Keratinocyte (primary cell): ENCODE measurements at regions not wholly inside any gene's neighbourhood (a gene's known extent, or its start where the extent isn't known, plus 50 kb on each side); places are given as distances from the start of the nearest gene placed in this dataset.

ENCODE experiments used
- DNase-seq: peaks from one replicate; pipeline ENCODE4 v3.0.0-alpha.2; 2011; ENCODE audit warnings: low read depth, missing footprints, low spot score
- FAIRE-seq: peaks from 2 replicates; lab custom pipeline; 2011; peaks lifted over from hg19 to GRCh38; lab: Jason Lieb, UNC
- H2AFZ ChIP-seq: 2 replicates; pipeline ENCODE4 v1.6.0; 2012; ENCODE audit warnings: low read length, control low read depth, inconsistent platforms; ENCODE audit not compliant: control insufficient read depth
- H3K27ac ChIP-seq: 2 replicates; pipeline ENCODE4 v1.5.1; 2011; ENCODE audit warnings: low read length; ENCODE audit not compliant: control insufficient read depth, insufficient read depth
- H3K27me3 ChIP-seq: 3 replicates; pipeline ENCODE4 v1.6.0; 2011; ENCODE audit warnings: low read length; ENCODE audit not compliant: control insufficient read depth, insufficient read depth; ENCODE audit errors: extremely low read depth
- H3K36me3 ChIP-seq, 2 experiments: 2 replicates in 1 of 2; 3 replicates in 1 of 2; pipeline ENCODE4 v1.5.1; 2011; ENCODE audit warnings: low read length in 2 of 2, mild to moderate bottlenecking in 1 of 2; ENCODE audit not compliant: control insufficient read depth in 2 of 2, insufficient read depth in 2 of 2; ENCODE audit errors: extremely low read depth in 1 of 2
- H3K4me1 ChIP-seq: 3 replicates; pipeline ENCODE4 v1.5.1; 2011; ENCODE audit warnings: low read length; ENCODE audit not compliant: control insufficient read depth, insufficient read depth; ENCODE audit errors: extremely low read depth
- H3K4me2 ChIP-seq: 3 replicates; pipeline ENCODE4 v1.6.0; 2011; ENCODE audit warnings: low read depth, low read length; ENCODE audit not compliant: control insufficient read depth, insufficient read depth; ENCODE audit errors: extremely low read depth
- H3K4me3 ChIP-seq, 3 experiments: fragments of 200-600 bp in 1 of 3; sonication (generic) in 1 of 3; 2 replicates in 2 of 3; 3 replicates in 1 of 3; pipeline ENCODE4 v1.5.1; 2011 to 2016; ENCODE audit warnings: low read length in 3 of 3, mild to moderate bottlenecking in 3 of 3, control low read depth in 2 of 3, inconsistent platforms in 1 of 3, low read depth in 1 of 3, mixed read lengths in 1 of 3, mixed run types in 1 of 3, moderate library complexity in 1 of 3; ENCODE audit not compliant: control insufficient read depth in 2 of 3, insufficient read depth in 2 of 3; ENCODE audit errors: extremely low read depth in 1 of 3
- H3K79me2 ChIP-seq: 2 replicates; pipeline ENCODE4 v1.6.0; 2012; ENCODE audit warnings: low read length; ENCODE audit not compliant: control insufficient read depth, insufficient read depth
- H3K9ac ChIP-seq: 3 replicates; pipeline ENCODE4 v1.6.0; 2011; ENCODE audit warnings: low read length; ENCODE audit not compliant: control insufficient read depth, insufficient read depth; ENCODE audit errors: extremely low read depth
- H3K9me1 ChIP-seq: 3 replicates; pipeline ENCODE4 v1.6.0; 2011; ENCODE audit warnings: low read length; ENCODE audit not compliant: control insufficient read depth, insufficient read depth; ENCODE audit errors: extremely low read depth
- H3K9me3 ChIP-seq: 2 replicates; pipeline ENCODE4 v1.5.1; 2012; ENCODE audit warnings: low read depth, low read length; ENCODE audit not compliant: control insufficient read depth
- H4K20me1 ChIP-seq: 3 replicates; pipeline ENCODE4 v1.6.0; 2011; ENCODE audit warnings: low read length; ENCODE audit not compliant: control insufficient read depth, insufficient read depth; ENCODE audit errors: extremely low read depth
- CTCF ChIP-seq, 3 experiments: IDR thresholded peaks in 1 of 3; conservative IDR thresholded peaks in 1 of 3; optimal IDR thresholded peaks in 1 of 3; 2 replicates in 2 of 3; 3 replicates in 1 of 3; pipeline versions ENCODE3 to v1.5.1; 2011; ENCODE audit warnings: low read length in 3 of 3, mild to moderate bottlenecking in 3 of 3, moderate library complexity in 2 of 3, control low read depth in 1 of 3, inconsistent platforms in 1 of 3; ENCODE audit not compliant: insufficient read depth in 2 of 3; ENCODE audit errors: extremely low read depth in 1 of 3
- EZH2 ChIP-seq: IDR thresholded peaks from one replicate; pipeline ENCODE4 v1.6.1; 2012; ENCODE audit warnings: inconsistent platforms, mild to moderate bottlenecking, low read length, moderate library complexity
- dilution Hi-C: fragments of 300-500 bp; cut with MboI; formaldehyde crosslinking; loops from one replicate; pipeline ENCODE4 v1.7.0; 2020; ENCODE audit warnings: low sequenced_read_pairs; ENCODE audit not compliant: extremely low pct_ligation_motif_present

GRCh38 chr16:86685076-86685475 lies 106.7 kb downstream of the FOXL1 start:
- no peaks in the 10 kb centered on the region for H3K79me2 ChIP-seq
- H2AFZ ChIP-seq: no peak overlapping the region
- H3K4me2 ChIP-seq: no peak overlapping the region
- H3K9me3 ChIP-seq: no peaks in the 10 kb centered on the region
- H3K27ac ChIP-seq: no peak overlapping the region
- peaks cover 2% of the 10 kb centered on the region for H3K4me1 ChIP-seq
- no peaks in the 10 kb centered on the region for H4K20me1 ChIP-seq
- no peaks in the 10 kb centered on the region for H3K27me3 ChIP-seq
- no peak for TF ChIP-seq CTCF (optimal IDR thresholded peaks at IDR 0.05 in 1 of 3, IDR thresholded peaks at IDR 0.05 in 1 of 3, conservative IDR thresholded peaks at IDR 0.05 in 1 of 3; ENCODE audit: extremely low read depth in 1 of 3, insufficient read depth in 2 of 3, low read length in 3 of 3)
- TF ChIP-seq EZH2: no peak
- FAIRE-seq (no peak), DNase-seq (no peak)
- no peaks in the 10 kb centered on the region for H3K9me1 ChIP-seq
- no peak overlapping the region for H3K4me3 ChIP-seq
- no peaks in the 10 kb centered on the region for H3K36me3 ChIP-seq
- dilution Hi-C loops: no loop called here
- H3K9ac ChIP-seq: no peak overlapping the region

GRCh38 chr16:86690970-86691369 lies 112.6 kb downstream of the FOXL1 start:
- Histone ChIP-seq H3K9ac (no peak overlapping the region), H2AFZ (no peak overlapping the region), H3K27ac (no peak overlapping the region), H4K20me1 (no peaks in the 10 kb centered on the region), H3K4me1 (no peaks in the 10 kb centered on the region), H3K27me3 (peaks cover 11% of the 10 kb centered on the region), H3K9me1 (no peaks in the 10 kb centered on the region), H3K36me3 (no peaks in the 10 kb centered on the region), H3K79me2 (no peaks in the 10 kb centered on the region), H3K4me3 (no peak overlapping the region), H3K9me3 (no peaks in the 10 kb centered on the region), H3K4me2 (no peak overlapping the region)
- FAIRE-seq (no peak), DNase-seq (no peak)
- no peak for TF ChIP-seq EZH2
- no peak for TF ChIP-seq CTCF (optimal IDR thresholded peaks at IDR 0.05 in 1 of 3, IDR thresholded peaks at IDR 0.05 in 1 of 3, conservative IDR thresholded peaks at IDR 0.05 in 1 of 3; ENCODE audit: extremely low read depth in 1 of 3, insufficient read depth in 2 of 3, low read length in 3 of 3)
- dilution Hi-C loops: no loop called here
